ENCODE measurements at regions not wholly inside any gene's neighbourhood (a gene's known extent, or its start where the extent isn't known, plus 50 kb on each side); places are given as distances from the start of the nearest gene placed in this dataset.

DNA sequence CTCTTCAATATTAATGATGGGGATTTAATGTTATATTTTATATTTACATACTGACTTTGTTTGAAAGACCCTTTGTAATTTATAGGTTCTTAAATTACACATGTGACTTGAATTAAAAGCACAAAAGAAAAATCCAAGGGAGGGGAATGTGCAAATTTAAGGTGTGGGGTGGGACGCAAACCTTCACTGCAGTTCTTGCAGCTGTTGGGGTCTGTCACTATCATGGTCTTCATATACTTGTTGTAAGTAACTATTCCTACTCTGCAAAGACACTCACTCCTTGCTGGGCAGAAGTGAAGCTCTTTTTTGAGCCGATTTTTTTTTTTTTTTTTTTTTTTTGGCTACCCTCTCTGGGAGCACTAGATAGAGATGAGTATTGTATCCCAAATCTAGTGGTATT is 505.3 kb downstream of the ARHGEF28 start:
- TF ChIP-seq CTCF (IDR thresholded peaks at IDR 0.05): no peak
- peaks cover 7% of the 10 kb centered on the region for H3K4me1 Mint-ChIP-seq (ENCODE audit: low read depth)
- no peak for DNase-seq (ENCODE audit: low spot score)
- no peak overlapping the region for H3K27ac Mint-ChIP-seq (ENCODE audit: unreplicated experiment)
- peaks cover 3% of the 10 kb centered on the region for H3K27me3 Mint-ChIP-seq (ENCODE audit: low read depth)
- no peaks in the 10 kb centered on the region for H3K9me3 Mint-ChIP-seq (ENCODE audit: low read depth)
- H3K4me3 Mint-ChIP-seq (ENCODE audit: unreplicated experiment): no peak overlapping the region
- no peaks in the 10 kb centered on the region for H3K36me3 Mint-ChIP-seq (ENCODE audit: low read depth)

DNA sequence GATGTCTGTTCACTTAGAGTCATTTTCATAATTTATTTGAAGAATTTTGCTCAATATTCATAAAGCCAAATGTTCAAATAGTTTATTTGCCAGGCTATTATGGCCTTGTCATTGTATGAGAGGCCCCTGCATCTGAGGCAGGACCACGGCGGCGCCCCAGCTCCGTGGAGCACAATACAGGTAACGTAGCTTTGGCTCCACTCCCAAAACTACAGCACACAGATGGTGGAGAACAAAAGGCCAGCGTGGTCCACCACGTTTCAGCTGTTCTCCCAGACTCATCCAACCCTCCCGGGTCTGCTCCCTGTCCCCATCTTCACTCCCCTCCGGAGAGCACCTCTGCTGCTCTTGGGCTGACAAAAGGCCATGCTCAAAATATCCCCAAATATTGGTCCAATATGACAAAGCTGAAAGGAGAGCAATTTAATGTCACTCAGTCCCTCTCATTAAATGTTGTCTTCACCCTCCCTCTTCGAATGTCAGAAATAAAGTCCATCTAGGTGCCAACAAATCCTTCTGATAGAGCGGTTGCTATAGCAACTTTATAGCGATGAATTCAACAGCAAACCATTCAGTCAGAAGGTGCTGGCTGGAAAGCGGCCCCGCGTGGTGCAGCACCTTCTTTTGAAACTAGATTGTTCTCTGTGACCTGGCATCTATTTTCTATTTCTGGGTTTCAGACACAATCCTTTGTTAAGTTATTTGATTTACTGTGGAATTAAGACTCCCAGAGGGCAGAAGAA is 504.3 kb downstream of the ARHGEF28 start:
- TF ChIP-seq CTCF (IDR thresholded peaks at IDR 0.05): no peak
- peaks cover 4% of the 10 kb centered on the region for H3K4me1 Mint-ChIP-seq (ENCODE audit: low read depth)
- peaks cover 3% of the 10 kb centered on the region for H3K27me3 Mint-ChIP-seq (ENCODE audit: low read depth)
- no peaks in the 10 kb centered on the region for H3K9me3 Mint-ChIP-seq (ENCODE audit: low read depth)
- DNase-seq (ENCODE audit: low spot score): no peak
- no peak overlapping the region for H3K27ac Mint-ChIP-seq (ENCODE audit: unreplicated experiment)
- H3K36me3 Mint-ChIP-seq (ENCODE audit: low read depth): no peaks in the 10 kb centered on the region
- H3K4me3 Mint-ChIP-seq (ENCODE audit: unreplicated experiment): no peak overlapping the region

DNA sequence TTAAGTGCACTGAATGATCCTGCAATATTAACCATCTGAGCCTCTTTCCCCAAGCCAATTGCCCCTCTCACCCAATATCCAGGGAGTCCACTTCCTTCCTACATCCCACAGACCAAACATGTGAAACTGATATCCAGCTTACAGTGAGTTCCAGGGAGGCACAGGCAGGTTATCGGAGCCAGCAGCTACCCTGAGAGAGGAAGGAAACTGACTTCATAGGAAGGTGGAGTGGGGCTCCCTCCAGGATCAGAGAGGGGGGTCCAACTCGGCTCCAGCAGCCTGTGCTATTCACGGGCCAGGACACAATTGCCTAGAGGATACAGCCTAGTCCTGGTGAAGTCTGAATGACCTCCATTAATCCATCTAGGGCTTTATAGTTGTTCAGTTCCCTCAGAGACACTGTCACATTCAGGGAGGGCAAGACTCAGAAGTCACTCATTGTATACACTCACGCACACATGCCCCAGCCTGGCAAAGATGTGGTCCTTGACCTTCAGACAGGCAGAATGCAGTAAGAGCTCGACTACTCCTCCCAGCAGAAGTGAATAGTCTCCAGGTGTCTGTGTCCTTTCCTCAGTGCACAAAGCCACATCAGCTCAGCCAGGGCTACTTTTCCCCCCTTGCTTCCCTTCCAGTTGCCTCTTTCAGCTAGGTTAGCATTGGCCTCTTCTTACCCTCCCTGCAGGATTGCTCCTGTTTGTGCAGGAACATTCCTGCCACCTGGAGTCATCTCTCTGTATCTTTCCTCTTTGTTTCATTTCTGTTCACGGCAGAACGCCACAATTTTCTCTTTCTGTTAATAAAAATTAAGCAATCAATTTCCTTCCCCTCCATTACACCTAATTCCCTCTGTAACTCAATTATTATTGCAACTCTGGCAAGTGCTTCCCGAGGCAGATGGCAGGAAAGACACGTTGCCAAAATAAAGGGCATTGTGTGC is 501.7 kb downstream of the ARHGEF28 start:
- Mint-ChIP-seq H3K27me3 (ENCODE audit: low read depth) (peaks cover 3% of the 10 kb centered on the region), H3K4me3 (ENCODE audit: unreplicated experiment) (no peak overlapping the region), H3K27ac (ENCODE audit: unreplicated experiment) (no peak overlapping the region), H3K4me1 (ENCODE audit: low read depth) (peaks cover 15% of the 10 kb centered on the region), H3K36me3 (ENCODE audit: low read depth) (no peaks in the 10 kb centered on the region), H3K9me3 (ENCODE audit: low read depth) (no peaks in the 10 kb centered on the region)
- DNase-seq (ENCODE audit: low spot score): no peak
- TF ChIP-seq CTCF (IDR thresholded peaks at IDR 0.05): peak; percentile 51

GRCh38 chr5:74126294-74126693 is 500.3 kb downstream of the ARHGEF28 start:
- H3K9me3 Mint-ChIP-seq (ENCODE audit: low read depth): no peaks in the 10 kb centered on the region
- no peak for DNase-seq (ENCODE audit: low spot score)
- H3K27me3 Mint-ChIP-seq (ENCODE audit: low read depth): peaks cover 3% of the 10 kb centered on the region
- TF ChIP-seq CTCF (IDR thresholded peaks at IDR 0.05): no peak
- no peaks in the 10 kb centered on the region for H3K36me3 Mint-ChIP-seq (ENCODE audit: low read depth)
- peaks cover 15% of the 10 kb centered on the region for H3K4me1 Mint-ChIP-seq (ENCODE audit: low read depth)
- H3K27ac Mint-ChIP-seq (ENCODE audit: unreplicated experiment): no peak overlapping the region
- no peak overlapping the region for H3K4me3 Mint-ChIP-seq (ENCODE audit: unreplicated experiment)

GRCh38 chr5:74124826-74125225 is 498.8 kb downstream of the ARHGEF28 start:
- Mint-ChIP-seq H3K4me1 (ENCODE audit: low read depth) (peaks cover 15% of the 10 kb centered on the region), H3K4me3 (ENCODE audit: unreplicated experiment) (no peak overlapping the region), H3K27ac (ENCODE audit: unreplicated experiment) (no peak overlapping the region), H3K27me3 (ENCODE audit: low read depth) (peaks cover 3% of the 10 kb centered on the region), H3K9me3 (ENCODE audit: low read depth) (no peaks in the 10 kb centered on the region), H3K36me3 (ENCODE audit: low read depth) (no peaks in the 10 kb centered on the region)
- no peak for DNase-seq (ENCODE audit: low spot score)
- TF ChIP-seq CTCF (IDR thresholded peaks at IDR 0.05): no peak
